Femur (tissue), 1 donor: ENCODE measurements at regions not wholly inside any gene's neighbourhood (a gene's known extent, or its start where the extent isn't known, plus 50 kb on each side); places are given as distances from the start of the nearest gene placed in this dataset.
"Not testable (repeated sequence)": the region's sequence is repeated elsewhere in the genome, so short reads cannot be mapped to it uniquely, and the experiment has no call there.

Experiments used
- DNase-seq: peaks from one replicate; pipeline ENCODE4 v3.0.0-alpha.2; 2017

DNA sequence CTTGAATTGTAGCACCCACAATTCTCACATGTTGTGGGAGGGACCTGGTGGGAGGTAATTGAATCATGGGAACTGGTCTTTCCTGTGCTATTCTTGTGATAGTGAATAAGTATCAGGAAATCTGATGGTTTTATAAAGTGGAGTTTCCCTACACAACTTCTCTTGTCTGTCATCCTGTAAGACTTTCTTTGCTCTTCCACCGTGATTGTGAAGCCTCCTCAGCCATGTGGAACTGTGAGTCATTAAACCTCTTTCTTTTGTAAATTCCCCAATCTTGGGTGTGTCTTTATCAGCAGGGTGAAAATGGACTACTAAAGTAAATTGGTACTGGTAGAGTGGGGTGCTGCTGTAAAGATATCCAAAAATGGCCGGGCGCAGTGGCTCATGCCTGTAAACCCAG, 215.6 kb downstream of the LIG4 start:
- no peak for DNase-seq

DNA sequence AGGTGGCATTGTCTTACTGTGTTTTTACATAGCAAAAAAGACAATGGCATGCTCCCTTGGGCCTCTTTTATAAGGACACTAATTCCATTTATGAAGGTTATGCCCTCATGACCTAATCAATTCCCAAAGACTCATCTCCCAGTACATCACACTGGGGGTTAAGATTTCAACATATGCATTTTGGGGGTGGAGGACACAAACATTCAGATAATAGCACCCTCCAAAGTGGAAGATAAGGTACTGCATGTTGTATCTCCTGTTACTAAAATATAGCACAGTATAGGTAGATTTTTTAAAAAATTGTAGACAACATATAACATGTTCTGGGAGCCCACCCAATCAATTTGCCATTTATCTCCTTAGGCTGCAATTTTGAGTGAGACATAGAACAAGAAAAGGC, 221.2 kb downstream of the LIG4 start:
- DNase-seq = no peak

DNA sequence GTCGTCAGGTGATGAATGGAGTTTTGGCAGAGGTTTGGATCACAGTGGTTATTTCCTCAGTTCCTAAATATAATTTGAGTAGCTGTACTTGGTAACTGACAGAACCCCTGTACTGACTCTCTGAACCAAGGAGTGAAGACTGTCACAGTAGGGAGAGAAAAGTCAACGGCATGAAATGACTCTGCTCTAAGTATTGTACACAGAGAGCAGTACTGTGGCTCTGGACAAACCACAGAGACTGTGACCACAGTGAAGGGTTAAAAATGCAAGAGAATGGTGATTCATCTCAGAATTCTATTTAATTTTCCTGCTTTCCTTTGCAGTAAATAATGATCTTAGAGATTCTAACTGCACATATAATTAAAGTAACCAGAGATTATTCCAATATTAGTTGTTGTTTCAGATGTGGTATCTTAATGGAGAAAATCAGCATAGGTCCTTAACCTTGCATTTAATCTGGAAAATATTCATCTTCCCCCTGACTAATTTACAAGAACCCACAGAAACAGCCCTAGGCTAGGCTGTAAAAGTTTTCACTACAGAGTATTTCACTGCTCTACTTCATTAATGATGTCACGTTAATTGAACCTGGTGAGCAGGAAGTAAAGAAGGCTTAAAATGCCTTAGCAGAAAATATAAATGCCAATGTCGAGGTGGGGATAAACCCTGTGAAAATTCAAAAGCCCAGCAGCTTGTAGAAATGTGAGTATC, 221.9 kb downstream of the LIG4 start:
- DNase-seq = no peak

DNA sequence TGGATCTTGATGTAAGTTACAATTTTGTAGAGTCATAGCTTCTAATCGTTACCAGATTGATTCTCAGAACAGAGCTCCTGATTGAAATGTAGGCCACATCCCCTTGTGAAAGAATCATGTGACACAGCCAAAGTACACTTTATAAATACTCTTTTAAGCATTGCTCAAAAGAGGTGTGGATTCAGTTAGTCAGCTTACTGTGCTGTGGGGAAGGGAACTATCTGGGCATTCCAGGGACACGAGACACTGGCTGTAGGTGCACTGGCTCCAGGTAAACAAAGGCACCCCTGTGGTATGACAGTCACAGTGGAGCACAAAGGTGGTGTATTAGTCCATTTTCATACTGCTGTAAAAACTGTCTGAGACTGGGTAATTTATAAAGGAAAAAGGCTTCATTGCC, 222.8 kb downstream of the LIG4 start:
- no peak for DNase-seq

DNA sequence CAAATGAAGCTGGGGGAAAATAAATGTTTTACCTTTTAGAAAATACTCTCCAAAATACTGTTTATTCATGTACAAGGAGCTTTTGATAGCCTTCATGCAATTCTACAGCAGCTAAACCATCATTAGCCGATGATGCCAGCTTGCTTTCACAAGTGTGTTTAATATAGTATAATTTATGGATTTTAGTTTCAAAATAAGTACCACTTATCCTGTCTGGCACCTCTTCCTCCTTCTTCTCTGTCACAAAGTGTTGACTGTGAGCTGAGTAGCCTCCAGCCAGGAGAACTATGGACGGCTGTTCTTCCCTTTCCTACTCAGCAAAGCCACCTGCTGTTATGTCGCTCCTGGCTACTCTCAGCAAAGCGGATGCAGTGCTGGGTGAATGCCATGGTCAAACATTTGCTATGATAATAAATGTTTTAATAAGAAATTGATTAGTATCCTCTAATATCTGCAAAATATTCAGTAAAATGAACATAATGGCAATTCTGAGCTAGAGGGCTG, 238.2 kb downstream of the LIG4 start:
- DNase-seq = no peak

DNA sequence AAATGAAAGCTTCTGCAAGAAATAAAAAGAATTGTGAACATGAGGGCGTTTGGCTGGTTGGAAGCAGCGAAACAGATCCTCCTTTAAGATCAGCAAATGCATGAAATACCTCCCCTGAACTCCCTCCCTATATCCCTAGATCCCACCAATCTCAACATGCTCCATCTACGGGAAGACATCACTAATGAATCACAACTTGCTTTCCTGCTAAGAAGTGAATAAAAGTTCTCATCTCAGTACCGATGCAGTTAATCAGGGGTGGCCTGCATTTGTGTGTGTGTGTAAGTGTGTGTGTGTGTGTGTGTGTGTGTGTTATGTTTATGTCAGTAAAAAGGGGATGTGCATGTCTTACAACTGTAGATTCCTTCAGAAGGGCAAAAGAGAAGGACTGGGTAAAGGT, 238.7 kb downstream of the LIG4 start:
- DNase-seq = no peak

DNA sequence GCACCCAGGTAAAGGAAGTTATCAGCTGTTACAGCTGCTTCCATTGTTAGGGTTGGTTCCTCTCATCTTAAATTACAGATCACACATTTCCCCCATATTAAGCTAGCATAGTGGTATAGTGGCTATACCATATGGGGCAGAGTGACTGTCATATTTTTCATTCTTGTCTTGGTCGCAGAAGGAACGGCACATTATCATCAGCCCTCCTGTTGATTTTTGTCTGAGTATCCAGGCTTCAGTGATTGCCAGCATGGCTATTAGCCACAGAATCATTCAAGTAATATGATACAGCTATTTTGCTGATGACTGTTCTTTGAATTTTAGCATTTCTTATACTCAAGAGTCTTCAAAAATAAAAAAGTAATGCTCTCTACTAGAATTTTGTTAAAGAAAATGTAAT, 240.9 kb downstream of the LIG4 start:
- DNase-seq = no peak

DNA sequence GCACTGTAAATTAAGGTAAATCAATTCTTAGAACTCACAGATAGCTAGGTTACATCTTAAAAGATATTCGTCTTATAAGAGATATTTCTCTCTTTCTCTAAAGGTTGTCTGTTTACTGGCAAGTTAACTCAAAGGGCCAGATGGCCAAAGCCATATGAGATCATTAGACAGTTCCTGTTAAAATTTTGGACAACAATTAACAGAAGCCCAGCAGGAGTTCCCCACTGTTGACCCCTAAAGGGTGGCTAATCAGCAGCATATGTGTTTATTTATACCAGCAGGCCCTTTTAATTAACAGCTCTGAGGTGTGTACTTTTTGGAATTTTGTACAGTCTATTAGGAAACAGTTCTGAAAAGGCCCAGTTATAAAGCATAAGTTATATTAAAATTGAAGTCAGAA, 245.8 kb downstream of the LIG4 start:
- no peak for DNase-seq

DNA sequence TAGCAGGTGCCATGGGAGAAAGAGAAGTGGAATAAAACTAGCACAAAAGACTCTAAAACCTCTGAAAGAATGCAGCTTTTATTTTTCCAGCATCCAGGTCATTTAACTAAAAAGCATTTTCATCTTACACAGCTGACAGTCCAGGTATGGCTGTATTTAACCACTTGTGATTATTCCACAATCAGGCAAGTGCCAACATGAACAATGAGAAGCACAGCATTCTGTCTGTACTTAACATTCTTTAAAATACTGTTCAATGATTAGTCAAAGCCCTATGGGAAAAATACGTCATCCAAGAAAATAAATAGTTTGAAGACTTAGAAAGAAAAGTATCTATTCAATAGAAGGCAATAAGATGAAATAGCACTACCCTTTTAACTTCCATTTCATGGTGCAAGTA, 246.9 kb downstream of the LIG4 start:
- no peak for DNase-seq

DNA sequence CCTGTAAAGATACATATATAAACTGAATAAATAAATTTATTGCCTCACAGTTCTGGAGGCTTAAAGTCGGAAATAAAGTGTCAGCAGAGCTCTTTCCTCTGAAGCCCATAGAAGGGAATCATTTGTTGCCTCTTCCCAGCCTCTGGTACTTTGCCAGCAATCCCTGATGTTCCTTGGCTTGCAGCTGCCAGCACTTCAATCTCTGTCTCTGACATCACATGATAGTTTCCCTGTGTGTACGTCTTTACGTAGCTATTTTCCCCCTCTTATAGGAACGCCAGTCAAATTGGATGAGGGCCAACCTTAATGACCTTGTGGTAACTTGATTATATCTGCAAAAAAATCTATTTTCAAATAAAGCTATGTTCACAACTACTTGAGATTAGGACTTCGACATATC, 250.9 kb downstream of the LIG4 start:
- peak; percentile 21 for DNase-seq

DNA sequence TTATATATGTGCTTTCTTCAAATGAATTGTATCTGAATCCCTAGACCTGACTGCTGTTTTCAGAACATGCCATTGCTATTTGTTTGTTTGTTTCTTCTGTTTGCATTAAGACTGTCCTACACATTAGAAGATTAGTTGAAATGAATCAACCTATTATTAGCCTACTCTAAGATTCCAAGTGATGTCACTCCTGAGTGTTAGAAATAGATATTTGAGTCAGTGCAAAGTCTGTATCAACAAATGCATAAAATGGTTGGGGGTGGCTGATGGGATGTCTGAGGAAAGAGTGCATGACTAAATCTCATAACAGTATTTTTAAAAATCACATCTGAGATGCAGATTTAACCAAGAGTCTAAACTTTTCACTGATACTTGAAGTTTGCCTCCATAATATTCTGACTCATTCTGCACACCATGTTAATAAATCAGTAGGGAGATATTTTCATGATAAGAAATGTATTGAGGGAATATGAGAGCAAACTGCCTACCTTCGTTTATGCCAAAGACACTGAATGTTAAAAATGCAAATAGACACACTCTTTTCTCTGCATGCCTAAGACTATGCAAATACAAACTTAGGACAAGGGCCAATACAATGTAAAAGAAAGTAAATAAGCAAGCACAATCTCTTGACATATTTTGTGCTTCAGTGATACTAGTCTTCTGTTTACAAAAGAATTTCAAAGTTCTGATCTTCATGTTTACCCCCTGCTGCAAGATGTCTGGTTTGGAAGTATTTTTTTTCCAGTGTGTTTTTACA, 253.3 kb downstream of the LIG4 start:
- no peak for DNase-seq

DNA sequence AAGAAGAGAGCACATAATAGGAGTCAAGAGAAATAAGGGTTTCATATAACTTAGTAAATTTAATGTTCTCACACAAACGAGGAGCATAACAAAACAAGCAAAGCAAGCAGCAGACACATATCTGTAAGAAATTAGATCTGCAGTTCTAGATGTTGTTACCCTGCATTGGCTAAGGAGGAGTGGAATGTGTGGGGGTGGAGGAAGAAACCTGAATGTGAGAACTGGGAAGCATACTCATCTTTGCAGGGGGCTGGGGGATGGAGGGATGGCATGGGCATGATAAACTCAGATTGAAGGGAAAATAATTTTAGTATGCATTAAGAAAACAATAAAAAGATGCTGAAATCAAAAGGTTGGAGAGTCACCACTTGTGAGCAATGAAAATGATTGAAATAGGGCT, 255.0 kb downstream of the LIG4 start:
- DNase-seq = no peak

DNA sequence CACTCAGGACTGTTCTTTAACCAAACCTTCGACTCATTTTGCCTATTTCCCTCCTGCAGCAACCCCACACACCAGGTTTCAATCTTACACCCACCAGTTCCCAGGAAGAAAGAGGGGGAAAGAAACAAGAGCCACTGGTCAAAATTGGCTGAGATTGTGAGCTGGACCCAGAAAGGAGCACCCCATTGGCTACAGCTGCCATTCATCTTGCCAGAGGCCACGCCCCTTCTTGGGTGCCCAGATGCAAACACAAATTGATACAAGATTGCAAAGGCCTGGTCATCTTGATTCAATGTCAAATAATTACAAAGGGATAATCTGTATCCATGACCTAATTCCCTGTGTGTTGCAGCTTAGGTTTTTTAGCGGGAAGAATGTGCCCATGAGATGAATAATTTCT, 258.4 kb downstream of the LIG4 start:
- no peak for DNase-seq

DNA sequence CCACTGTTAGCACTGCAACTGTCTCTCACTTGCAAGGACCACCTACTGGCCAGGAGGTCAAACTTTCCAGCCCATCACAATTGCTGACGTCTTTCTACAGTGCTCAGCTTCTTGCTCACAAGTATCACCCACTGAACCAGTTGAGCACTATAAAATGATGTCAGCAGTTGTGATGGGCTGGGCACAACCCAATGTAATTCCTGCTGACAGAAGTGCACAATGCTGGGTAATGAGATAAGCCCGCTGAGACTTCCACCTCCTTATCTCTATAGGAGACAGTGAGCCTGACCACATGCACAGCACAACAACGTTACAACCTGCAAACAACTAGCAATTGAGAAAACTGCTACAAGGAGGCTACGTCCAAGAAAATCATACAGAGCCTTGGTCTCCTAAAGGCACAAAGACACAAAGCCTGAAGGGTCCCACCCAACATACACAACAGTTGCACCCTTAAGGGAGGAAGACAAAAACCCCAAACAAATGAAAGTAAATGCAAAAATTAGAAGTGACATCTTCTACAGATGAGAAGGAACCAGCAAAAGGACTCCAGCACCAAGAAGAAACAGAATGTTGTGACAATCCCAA, 273.2 kb downstream of the LIG4 start:
- DNase-seq = no peak

DNA sequence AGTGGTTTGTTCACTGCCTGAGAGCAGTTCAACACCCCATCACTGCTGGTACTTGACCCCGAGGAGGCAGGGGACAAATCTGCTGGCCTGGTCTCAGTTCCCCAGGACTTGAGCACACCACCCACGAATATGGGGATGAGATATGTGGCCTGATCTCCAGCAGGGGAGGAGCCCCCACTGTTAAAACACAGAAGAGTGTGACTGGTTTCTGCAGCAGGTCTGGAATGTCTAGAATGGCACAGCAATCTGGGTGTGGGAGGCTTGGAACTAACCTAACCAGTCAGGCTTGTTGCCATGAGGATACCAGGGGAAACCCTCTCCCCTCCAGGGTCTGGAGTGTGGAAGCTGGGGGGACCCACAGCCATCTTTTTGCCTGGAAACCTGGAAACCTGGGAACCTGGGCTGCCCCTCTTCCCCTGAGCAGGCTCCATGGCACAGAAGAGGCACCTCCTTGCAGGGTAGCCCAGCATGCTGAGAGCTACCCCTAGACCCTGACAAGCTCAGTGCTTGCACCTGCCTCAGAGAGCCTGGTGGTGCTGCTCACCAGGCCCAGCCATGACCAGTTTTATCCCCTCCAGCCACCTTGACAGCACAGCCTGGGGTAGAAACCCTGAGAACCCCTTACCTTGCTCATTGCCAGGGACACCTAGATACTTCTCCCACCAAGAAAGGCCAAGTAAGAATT, 273.8 kb downstream of the LIG4 start:
- DNase-seq = no peak

DNA sequence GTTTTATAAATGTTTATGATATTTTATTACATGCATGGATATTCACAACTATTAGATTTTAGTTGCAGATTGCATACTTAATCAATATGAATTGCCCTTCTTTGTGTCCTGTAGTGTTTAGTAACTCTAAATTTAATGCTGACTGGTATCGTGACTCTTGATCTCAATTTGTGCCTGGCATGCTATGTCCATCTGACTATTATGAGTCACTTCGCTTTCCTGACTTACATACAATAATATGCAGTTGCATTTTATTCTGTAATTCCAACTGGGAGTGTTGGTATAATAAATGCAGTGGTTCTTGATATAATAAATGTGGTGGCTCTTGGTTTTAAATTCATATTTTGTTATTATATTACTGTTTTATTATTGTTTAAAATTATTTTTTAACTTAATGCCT, 277.5 kb downstream of the LIG4 start:
- no peak for DNase-seq

DNA sequence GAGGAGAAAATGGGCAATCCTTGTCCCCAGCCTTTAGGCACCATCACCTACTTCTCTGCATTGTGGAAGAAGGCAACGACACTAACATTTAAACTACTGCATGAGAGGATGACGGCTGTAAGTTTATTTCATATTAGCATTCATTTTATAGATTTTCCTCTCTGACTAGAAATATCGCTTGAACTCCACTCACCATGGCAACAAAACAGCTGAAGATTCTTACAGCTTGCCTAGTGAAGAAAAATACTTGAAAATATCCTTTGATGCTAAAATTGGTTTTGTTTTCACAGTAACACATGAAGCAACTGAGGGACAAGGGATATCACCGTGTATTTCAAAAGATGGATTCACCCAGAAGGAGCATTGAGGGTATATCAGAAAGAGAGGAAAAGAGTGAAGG, 284.3 kb downstream of the LIG4 start:
- no peak for DNase-seq

DNA sequence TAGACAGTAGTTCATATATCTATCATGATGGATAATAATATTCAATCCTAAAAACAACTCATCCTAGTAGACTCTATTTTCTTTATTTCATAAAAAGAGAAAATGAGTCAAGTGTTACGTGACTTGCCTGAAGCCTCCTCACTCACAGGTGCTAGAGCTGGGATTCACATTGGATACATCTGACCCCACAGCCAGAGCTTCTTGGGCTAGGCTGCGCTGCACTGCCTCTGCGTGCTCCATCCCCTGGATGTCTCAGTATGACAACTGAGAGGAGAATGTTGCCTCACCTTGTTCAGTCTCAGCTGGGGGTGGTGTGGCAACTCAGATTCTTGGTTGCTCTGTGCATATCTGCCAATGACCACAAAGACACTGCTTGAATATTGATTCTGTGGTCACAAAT, 286.6 kb downstream of the LIG4 start:
- DNase-seq = no peak

DNA sequence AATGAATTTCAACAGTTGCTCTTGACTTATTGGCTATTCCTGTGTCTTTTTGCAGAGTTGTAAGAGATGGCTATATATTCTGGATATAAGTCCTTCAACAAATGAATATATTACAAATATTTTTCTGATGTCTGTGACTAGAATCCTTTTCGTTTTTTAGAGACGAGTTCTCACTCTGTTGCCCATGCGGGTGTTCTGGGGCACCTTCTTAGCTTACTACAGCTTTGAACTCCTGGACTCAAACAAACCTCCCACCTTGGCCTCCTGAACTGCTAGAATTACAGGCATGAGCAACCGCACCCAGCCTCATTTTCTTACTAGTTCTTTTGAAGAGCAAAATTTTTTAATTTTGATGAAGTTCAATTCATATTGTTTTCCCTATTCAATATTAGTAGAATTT, 287.8 kb downstream of the LIG4 start:
- DNase-seq = no peak

DNA sequence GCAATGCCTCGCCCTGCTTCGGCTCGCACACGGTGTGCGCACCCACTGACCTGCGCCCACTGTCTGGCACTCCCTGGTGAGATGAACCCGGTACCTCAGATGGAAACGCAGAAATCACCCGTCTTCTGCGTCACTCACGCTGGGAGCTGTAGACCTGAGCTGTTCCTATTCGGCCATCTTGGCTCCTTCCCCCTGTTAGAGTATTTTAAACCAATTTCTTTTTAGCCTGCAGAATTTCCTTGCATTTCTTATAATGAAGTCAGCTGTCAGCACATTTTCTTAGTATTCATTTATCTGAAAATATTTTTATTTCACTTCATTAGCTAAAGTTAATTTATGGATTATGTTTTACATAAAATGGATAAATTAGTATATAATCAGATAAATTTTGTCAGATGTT, 288.8 kb downstream of the LIG4 start:
- not testable (repeated sequence) for DNase-seq

DNA sequence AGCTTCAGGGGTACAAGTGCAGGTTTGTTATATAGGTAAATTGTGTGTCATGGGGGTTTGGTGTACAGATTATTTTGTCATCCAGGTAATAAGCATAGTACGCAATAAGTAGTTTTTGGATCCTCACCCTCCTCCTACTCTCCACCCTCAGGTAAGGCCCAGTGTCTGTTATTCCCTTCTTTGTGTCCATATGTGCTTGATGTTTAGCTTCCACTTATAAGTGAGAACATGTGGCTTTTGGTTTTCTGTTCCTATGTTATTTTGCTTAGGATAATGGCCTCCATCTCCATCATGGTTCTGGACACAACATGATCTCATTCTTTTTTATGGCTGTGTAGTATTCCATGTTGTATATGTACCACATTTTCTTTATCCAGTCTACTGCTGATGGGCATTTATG, 298.4 kb downstream of the LIG4 start:
- DNase-seq = not testable (repeated sequence)

DNA sequence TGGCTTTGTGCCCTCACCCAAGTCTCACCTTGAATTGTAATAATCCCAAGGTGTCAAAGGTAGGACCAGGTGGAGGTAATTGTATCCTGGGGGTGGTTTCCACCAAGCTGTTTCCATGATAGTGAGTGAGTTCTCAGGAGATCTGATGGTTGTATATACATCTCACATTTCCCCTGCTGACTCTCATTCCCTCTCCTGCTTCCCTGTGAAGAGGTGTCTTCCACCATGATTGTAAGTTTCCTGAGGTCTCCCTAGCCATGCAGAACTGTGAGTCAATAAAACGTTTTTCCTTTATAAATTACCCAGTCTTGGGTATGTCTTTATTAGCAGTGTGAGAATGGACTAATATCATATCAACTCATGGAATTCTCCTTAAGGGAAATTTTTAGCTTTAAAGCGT, 302.6 kb downstream of the LIG4 start:
- no peak for DNase-seq

DNA sequence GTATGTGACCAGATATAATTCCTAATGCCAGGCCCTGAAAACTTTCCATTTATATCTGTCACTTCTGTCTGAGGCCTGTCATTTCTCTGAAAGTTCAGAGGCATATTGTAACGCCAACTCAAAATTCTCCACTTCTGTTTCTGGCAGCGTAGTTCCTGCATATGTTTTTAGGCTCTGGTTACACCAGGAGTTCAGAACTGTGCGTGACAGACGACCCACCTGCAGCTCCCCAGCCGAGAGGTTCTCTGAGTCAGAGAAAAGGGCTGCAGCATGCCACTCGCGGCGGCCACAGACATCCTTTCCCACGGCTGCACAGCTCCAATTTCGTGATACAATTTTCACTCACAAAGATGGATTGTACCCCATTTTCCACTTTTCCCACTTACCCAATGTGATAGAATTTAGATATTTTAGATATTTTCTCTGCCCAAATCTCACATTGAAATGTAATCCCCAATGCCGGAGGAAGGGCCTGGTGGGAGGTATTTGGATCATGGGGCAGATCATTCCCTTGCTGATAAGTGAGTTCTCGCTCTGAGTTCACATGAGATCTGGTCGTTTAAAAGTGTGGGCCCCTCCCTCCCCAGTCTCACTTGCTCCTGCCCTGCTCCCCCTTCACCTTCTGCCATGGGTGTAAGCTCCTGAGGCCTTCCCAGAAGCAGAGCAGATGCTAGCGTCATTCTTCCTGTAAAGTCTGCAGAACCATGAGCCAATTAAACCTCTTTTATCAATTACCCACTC, 308.1 kb downstream of the LIG4 start:
- DNase-seq = no peak
